AG04449 (cell line): ENCODE measurements at regions not wholly inside any gene's neighbourhood (a gene's known extent, or its start where the extent isn't known, plus 50 kb on each side); places are given as distances from the start of the nearest gene placed in this dataset.
"Not testable (repeated sequence)": the region's sequence is repeated elsewhere in the genome, so short reads cannot be mapped to it uniquely, and the experiment has no call there.

Experiments used
- CTCF ChIA-PET: fragments of 350-600 bp; formaldehyde crosslinking; extraction: SDS; loops from one replicate; lab custom pipeline; 2021; ENCODE audit warnings: antibody characterized with exemption; lab: Yijun Ruan, JAX
- POLR2A ChIA-PET: fragments of 400-600, 350-600 bp; formaldehyde crosslinking; extraction: SDS; loops from one replicate; lab custom pipeline; 2020; ENCODE audit warnings: antibody characterized with exemption, inconsistent platforms; lab: Yijun Ruan, JAX
- DNase-seq: peaks from one replicate; pipeline ENCODE4 v3.0.0-alpha.2; 2010; ENCODE audit warnings: low read depth, low spot score
- H3K4me3 ChIP-seq: 2 replicates; pipeline ENCODE4 v1.5.1; 2011; ENCODE audit warnings: low read depth, mild to moderate bottlenecking, control low read depth, low read length
- TF ChIP-seq, protein P1 (sequence below): IDR thresholded peaks from one replicate; pipeline ENCODE4 v1.5.1; 2011; ENCODE audit warnings: mild to moderate bottlenecking, moderate library complexity, low read length, control low read depth, inconsistent platforms; ENCODE audit not compliant: insufficient read depth; ENCODE audit errors: missing control alignments

DNA sequence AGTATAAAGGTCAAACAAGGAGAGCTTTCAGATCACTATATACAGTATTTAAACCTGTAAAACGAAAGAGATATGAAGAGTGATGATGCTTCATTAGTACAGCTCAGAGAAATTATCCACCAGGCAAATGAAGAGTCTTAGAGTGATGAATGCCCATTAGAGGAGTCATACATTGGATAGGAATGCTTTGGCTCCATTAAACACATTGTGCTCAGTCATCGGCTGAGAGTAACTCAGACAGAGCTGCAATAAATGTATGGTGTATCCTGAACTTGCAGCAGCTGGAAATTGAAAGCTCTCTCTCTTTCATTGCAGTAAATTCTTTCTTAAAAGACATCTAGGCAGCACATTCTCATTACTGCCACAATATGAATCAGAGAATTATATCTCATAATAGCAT is 340.8 kb upstream of the SPHKAP start:
- H3K4me3 ChIP-seq, result no peak overlapping the region
- TF ChIP-seq, protein P1, sequence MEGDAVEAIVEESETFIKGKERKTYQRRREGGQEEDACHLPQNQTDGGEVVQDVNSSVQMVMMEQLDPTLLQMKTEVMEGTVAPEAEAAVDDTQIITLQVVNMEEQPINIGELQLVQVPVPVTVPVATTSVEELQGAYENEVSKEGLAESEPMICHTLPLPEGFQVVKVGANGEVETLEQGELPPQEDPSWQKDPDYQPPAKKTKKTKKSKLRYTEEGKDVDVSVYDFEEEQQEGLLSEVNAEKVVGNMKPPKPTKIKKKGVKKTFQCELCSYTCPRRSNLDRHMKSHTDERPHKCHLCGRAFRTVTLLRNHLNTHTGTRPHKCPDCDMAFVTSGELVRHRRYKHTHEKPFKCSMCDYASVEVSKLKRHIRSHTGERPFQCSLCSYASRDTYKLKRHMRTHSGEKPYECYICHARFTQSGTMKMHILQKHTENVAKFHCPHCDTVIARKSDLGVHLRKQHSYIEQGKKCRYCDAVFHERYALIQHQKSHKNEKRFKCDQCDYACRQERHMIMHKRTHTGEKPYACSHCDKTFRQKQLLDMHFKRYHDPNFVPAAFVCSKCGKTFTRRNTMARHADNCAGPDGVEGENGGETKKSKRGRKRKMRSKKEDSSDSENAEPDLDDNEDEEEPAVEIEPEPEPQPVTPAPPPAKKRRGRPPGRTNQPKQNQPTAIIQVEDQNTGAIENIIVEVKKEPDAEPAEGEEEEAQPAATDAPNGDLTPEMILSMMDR, result no peak
- ChIA-PET POLR2A (no interaction called here), CTCF (interaction anchor here (1.4 kb wide), 1 partner anchor 8 kb away, joined by 4 read pairs; no protein-coding TSS in a partner anchor)
- DNase-seq, result no peak

DNA sequence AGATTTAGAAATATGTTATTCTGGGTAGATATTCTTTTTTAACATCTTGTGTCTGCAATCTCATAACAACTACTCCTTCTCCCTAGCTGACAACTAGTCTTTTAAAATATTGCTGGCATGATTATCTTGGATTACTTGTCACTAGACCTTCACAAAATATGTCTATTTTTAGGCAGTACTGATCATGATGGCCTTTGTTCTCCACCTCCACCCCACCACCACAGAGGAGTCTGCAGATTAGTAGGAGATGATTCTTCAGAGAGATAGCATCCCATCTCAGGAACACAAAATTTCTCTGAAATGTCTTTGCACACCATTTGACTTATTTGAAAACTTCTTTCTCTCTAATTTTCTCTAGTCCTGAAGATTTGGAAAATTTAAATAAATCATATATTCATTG is 338.1 kb upstream of the SPHKAP start:
- ChIA-PET CTCF (no interaction called here), POLR2A (no interaction called here)
- H3K4me3 ChIP-seq, result no peak overlapping the region
- TF ChIP-seq, protein P1, result no peak
- DNase-seq, result no peak

DNA sequence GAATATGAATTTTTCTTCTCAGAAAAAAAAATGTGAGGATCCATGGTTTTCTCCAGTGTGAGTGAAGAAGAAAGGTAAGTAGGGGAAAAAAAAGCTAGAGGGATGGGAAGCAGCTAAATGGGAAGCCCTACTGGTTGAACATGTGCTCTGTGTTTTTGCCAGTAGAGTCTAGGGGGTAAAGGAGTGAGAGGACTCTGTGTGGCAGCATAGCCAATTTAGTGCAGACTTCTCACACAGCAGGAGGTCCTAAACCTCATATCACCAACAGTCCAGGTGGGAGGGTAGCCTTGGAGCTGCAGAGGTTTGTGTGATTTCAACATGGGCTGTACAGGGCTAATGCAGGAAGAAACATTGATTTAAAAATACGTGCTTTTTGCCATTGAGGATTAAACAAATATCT is 334.5 kb upstream of the SPHKAP start:
- POLR2A ChIA-PET, result no interaction called here
- DNase-seq, result no peak
- TF ChIP-seq, protein P1, result no peak
- CTCF ChIA-PET, result no interaction called here
- H3K4me3 ChIP-seq, result no peak overlapping the region

DNA sequence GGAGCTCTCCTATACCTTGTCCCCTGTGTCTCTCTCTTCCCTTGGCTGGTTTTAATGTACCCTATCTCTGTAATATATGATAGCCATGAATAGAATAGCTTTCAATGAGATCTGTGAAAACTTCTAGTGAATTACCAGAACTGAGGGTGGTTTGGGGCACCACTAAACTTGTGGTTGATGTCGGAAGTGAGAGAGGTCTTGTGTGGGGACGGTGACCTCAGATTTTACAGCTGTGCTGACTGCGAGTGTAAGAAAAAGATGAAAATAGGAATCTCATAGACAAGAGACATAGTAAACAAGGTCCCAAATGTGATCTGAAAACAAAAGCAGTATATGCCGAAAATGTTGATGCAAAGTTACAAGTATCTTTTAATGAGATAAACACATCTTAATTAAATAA is 332.0 kb upstream of the SPHKAP start:
- POLR2A ChIA-PET, DNase-seq, H3K4me3 ChIP-seq: not testable (repeated sequence)
- CTCF ChIA-PET, result interaction anchor here (2.1 kb wide), 1 partner anchor 10 kb away, joined by 6 read pairs; no protein-coding TSS in a partner anchor

DNA sequence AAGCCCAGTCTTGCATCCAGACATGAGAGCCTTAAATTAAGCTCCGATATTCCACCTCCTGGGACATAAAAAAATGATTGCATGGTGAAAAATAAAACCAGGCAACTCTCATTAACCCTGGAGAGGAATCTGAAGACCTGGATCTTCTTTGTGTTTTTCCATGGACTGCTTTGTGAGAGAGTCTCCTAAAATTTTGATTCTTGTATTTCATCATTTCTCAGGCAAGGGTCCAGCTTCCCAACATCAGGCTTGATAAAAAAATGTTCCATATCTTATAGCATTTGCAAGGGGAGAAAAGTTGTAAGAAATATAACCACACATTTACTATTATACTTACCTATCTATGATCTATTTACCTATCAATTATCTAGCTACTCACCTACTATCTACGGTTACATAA is 327.5 kb upstream of the SPHKAP start:
- H3K4me3 ChIP-seq, result no peak overlapping the region
- POLR2A ChIA-PET, result no interaction called here
- TF ChIP-seq, protein P1, result no peak
- CTCF ChIA-PET, result interaction anchor here (1.3 kb wide), 1 partner anchor 148 kb away, joined by 3 read pairs; no protein-coding TSS in a partner anchor
- no peak for DNase-seq

DNA sequence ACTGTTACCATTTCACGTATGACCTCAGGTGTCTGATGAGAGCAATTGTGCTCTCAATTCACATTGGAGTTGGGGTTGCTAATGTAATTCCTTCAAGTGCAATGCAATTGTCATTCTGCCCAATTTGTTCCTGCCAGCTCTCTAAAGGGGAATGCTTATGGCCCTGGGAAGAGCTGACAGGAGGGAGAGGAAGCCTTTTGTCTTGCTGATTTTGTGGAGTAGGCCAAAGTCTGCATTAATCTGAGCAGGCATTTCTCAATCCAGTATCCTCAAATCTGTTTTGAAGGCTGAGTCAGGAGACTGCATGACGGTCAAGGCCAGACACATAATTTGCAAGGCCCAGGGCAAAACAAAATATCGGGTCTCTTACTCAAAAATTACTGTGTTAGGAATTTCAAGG is 326.4 kb upstream of the SPHKAP start:
- H3K4me3 ChIP-seq, result no peak overlapping the region

More for the DNA sequence above, 326.4 kb upstream of the SPHKAP start:
- ChIA-PET POLR2A (no interaction called here), CTCF (no interaction called here)
- TF ChIP-seq, protein P1, result no peak
- DNase-seq, result no peak
